ENCODE measurements at regions not wholly inside any gene's neighbourhood (a gene's known extent, or its start where the extent isn't known, plus 50 kb on each side); places are given as distances from the start of the nearest gene placed in this dataset.

DNA sequence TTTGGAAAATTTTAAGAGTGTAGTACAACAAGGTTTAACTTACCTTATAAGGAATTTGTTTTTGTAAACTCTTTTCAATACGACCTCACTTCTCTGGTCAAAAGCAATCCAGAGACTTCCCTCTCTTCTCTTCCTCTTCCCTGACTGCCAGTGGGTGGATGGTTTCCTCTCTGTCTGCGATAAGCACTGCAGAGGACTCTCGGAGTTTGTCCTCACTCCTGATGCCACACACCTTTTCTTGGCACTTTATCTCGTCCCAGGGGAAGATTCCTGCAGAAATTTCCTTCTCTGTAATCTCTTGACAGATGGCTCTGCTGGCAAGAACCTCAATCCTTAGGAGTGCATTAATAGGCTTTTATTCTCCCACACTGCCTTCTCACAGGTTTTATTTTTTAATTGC, 641.6 kb downstream of the NR2F1-AS1 start:
- TF ChIP-seq, protein P1, sequence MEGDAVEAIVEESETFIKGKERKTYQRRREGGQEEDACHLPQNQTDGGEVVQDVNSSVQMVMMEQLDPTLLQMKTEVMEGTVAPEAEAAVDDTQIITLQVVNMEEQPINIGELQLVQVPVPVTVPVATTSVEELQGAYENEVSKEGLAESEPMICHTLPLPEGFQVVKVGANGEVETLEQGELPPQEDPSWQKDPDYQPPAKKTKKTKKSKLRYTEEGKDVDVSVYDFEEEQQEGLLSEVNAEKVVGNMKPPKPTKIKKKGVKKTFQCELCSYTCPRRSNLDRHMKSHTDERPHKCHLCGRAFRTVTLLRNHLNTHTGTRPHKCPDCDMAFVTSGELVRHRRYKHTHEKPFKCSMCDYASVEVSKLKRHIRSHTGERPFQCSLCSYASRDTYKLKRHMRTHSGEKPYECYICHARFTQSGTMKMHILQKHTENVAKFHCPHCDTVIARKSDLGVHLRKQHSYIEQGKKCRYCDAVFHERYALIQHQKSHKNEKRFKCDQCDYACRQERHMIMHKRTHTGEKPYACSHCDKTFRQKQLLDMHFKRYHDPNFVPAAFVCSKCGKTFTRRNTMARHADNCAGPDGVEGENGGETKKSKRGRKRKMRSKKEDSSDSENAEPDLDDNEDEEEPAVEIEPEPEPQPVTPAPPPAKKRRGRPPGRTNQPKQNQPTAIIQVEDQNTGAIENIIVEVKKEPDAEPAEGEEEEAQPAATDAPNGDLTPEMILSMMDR (IDR thresholded peaks at IDR 0.05), result no peak
- TF ChIP-seq POLR2A (IDR thresholded peaks at IDR 0.05), result no peak

All from thyroid gland (tissue), 4 donors.